Kidney (tissue), 13 donors: ENCODE measurements at regions not wholly inside any gene's neighbourhood (a gene's known extent, or its start where the extent isn't known, plus 50 kb on each side); places are given as distances from the start of the nearest gene placed in this dataset.

Experiments used
- DNase-seq, 5 donors: peaks; one replicate each; pipeline ENCODE4 v3.0.0-alpha.2; 2013 to 2020
- FAIRE-seq: peaks from 2 replicates; lab custom pipeline; 2012; peaks lifted over from hg19 to GRCh38; lab: Jason Lieb, UNC
- H3K27ac ChIP-seq, 2 donors: one replicate each; pipeline ENCODE4 v1.7.0; 2013; ENCODE audit warnings: low read depth in 2 of 2, low read length in 2 of 2, inconsistent platforms in 1 of 2
- H3K27me3 ChIP-seq: one replicate; pipeline ENCODE4 v1.7.1; 2013; ENCODE audit warnings: low read length, inconsistent platforms; ENCODE audit not compliant: control insufficient read depth, insufficient read depth
- H3K36me3 ChIP-seq, 3 donors: one replicate each; pipeline versions ENCODE4 v1.7.0 to v1.7.1; 2013; ENCODE audit warnings: low read length in 3 of 3, control low read depth in 1 of 3, inconsistent platforms in 1 of 3; ENCODE audit not compliant: insufficient read depth in 3 of 3, control insufficient read depth in 2 of 3
- H3K4me1 ChIP-seq, 3 donors: one replicate each; pipeline versions ENCODE4 v1.7.0 to v1.7.1; 2013; ENCODE audit warnings: low read length in 3 of 3, inconsistent platforms in 1 of 3, low read depth in 1 of 3; ENCODE audit not compliant: control insufficient read depth in 2 of 3, insufficient read depth in 2 of 3
- H3K4me3 ChIP-seq, 3 donors: one replicate each; pipeline versions ENCODE4 v1.7.0 to v1.8.1; 2013; ENCODE audit warnings: low read length in 3 of 3, control low read depth in 1 of 3, inconsistent platforms in 1 of 3
- H3K9ac ChIP-seq, 3 donors: one replicate each; pipeline versions ENCODE4 v1.7.0 to v1.7.1; 2013; ENCODE audit warnings: low read length in 3 of 3, control low read depth in 1 of 3, inconsistent platforms in 1 of 3
- H3K9me3 ChIP-seq, 3 donors: one replicate each; pipeline versions ENCODE4 v1.7.0 to v1.7.1; 2013; ENCODE audit warnings: low read length in 3 of 3, control low read depth in 1 of 3, inconsistent platforms in 1 of 3; ENCODE audit not compliant: control insufficient read depth in 2 of 3, insufficient read depth in 1 of 3
- CTCF ChIP-seq: IDR thresholded peaks from 3 replicates; pipeline ENCODE4 v1.5.1; 2012; ENCODE audit warnings: mild to moderate bottlenecking, moderate library complexity, borderline replicate concordance; ENCODE audit not compliant: insufficient read depth; ENCODE audit errors: extremely low read depth
- intact Hi-C: fragments of 100-400 bp; cut with DNase I; formaldehyde crosslinking; loops from one replicate; pipeline ENCODE4 v1.11.1; 2022
- donor health status: control.
- donor health status: control.
- donor health status: control.
- donor health status: control.
- donor health status: control.
- donor health status: DM: yes; HTN: yes; CAD: no.
- donor health status: Normal renal cell carcinoma (clear cell type).

GRCh38 chr11:127071606-127072005 lies 71.0 kb upstream of the KIRREL3 start:
- FAIRE-seq: no peak
- DNase-seq: no peak
- Histone ChIP-seq H3K4me3 (no peak overlapping the region), H3K4me1 (no peaks in the 10 kb centered on the region), H3K36me3 (no peaks in the 10 kb centered on the region), H3K27me3 (no peaks in the 10 kb centered on the region), H3K9ac (no peak overlapping the region), H3K9me3 (no peaks in the 10 kb centered on the region), H3K27ac (no peak overlapping the region)
- no peak for TF ChIP-seq CTCF
- intact Hi-C loops: no loop called here

- no peak for DNase-seq
- H3K36me3 ChIP-seq: no peaks in the 10 kb centered on the region
- no peak overlapping the region for H3K27ac ChIP-seq
- no peak for FAIRE-seq
- no peaks in the 10 kb centered on the region for H3K27me3 ChIP-seq
- H3K9me3 ChIP-seq: no peaks in the 10 kb centered on the region
- H3K9ac ChIP-seq: no peak overlapping the region
- H3K4me3 ChIP-seq: no peak overlapping the region
- no peaks in the 10 kb centered on the region for H3K4me1 ChIP-seq
- no peak for TF ChIP-seq CTCF
- intact Hi-C loops: no loop called here
Observed at GRCh38 chr11:127070808-127071207, 70.2 kb upstream of the KIRREL3 start.

- FAIRE-seq (no peak), DNase-seq (peak in 3 of 5 donors; percentile 24 to 62 (median 46))
- Histone ChIP-seq H3K9me3 (no peaks in the 10 kb centered on the region), H3K4me1 (no peaks in the 10 kb centered on the region), H3K9ac (no peak overlapping the region), H3K4me3 (no peak overlapping the region), H3K27me3 (no peaks in the 10 kb centered on the region), H3K27ac (no peak overlapping the region), H3K36me3 (no peaks in the 10 kb centered on the region)
- no peak for TF ChIP-seq CTCF
- intact Hi-C loops: no loop called here
Observed at GRCh38 chr11:127066401-127067090, 66.0 kb upstream of the KIRREL3 start.

GRCh38 chr11:127063241-127063640 lies 62.7 kb upstream of the KIRREL3 start:
- intact Hi-C loops: no loop called here
- FAIRE-seq (no peak), DNase-seq (no peak)
- Histone ChIP-seq H3K36me3 (no peaks in the 10 kb centered on the region), H3K27me3 (no peaks in the 10 kb centered on the region), H3K4me1 (no peaks in the 10 kb centered on the region), H3K9me3 (no peaks in the 10 kb centered on the region), H3K27ac (no peak overlapping the region), H3K9ac (no peak overlapping the region), H3K4me3 (no peak overlapping the region)
- no peak for TF ChIP-seq CTCF
